Thyroid gland (tissue), 4 donors: ENCODE measurements at regions not wholly inside any gene's neighbourhood (a gene's known extent, or its start where the extent isn't known, plus 50 kb on each side); places are given as distances from the start of the nearest gene placed in this dataset.

Source experiments
- DNase-seq, 2 donors: peaks; one replicate each; pipeline ENCODE4 v3.0.0-alpha.2; 2019
- H3K27ac ChIP-seq, 3 donors: fragments of 200-600 bp; sonication (generic); 1 replicate in 2 of 3; 2 replicates in 1 of 3; pipeline ENCODE4 v1.5.1; 2016 to 2019; ENCODE audit warnings: mild to moderate bottlenecking in 1 of 3, moderate library complexity in 1 of 3
- H3K27me3 ChIP-seq: fragments of 200-600 bp; sonication (generic); one replicate; pipeline ENCODE4 v1.5.1; 2019
- H3K36me3 ChIP-seq, 2 donors: fragments of 200-600 bp; sonication (generic); one replicate each; pipeline ENCODE4 v1.5.1; 2016 to 2019
- H3K4me1 ChIP-seq, 2 donors: fragments of 200-600 bp; sonication (generic); one replicate each; pipeline ENCODE4 v1.5.1; 2017 to 2019
- H3K4me3 ChIP-seq, 3 donors: fragments of 200-600 bp; sonication (generic); replicated peaks in 1 of 3; 1 replicate in 2 of 3; 2 replicates in 1 of 3; pipeline ENCODE4 v1.5.1; 2016; ENCODE audit warnings: mild to moderate bottlenecking in 1 of 3
- H3K9me3 ChIP-seq: fragments of 200-600 bp; sonication (generic); one replicate; pipeline ENCODE4 v1.5.1; 2017
- POLR2A ChIP-seq, 2 donors: fragments of 450-650 bp; IDR thresholded peaks; one replicate each; pipeline ENCODE4 v1.6.1; 2017; ENCODE audit warnings: antibody characterized with exemption in 2 of 2, mild to moderate bottlenecking in 2 of 2, moderate library complexity in 1 of 2
- WGBS, 2 donors: methylation state at CpG; one replicate each; pipeline ENCODE4 v1.1.5; 2017; 5-methylcytosine and 5-hydroxymethylcytosine counted together
- intact Hi-C: fragments of 100-400 bp; cut with DNase I; formaldehyde crosslinking; loops from one replicate; pipeline ENCODE4 v1.15.1; 2023
- TF ChIP-seq, protein P1 (sequence below), 6 experiments: fragments of 200-600 bp in 3 of 6; fragments of 450-650 bp in 3 of 6; sonication (generic) in 3 of 6; IDR thresholded peaks; one replicate each; pipeline ENCODE4 v1.5.1; 2016 to 2019; ENCODE audit warnings: antibody characterized with exemption in 6 of 6, mild to moderate bottlenecking in 2 of 6, inconsistent platforms in 1 of 6, moderate library complexity in 1 of 6

DNA sequence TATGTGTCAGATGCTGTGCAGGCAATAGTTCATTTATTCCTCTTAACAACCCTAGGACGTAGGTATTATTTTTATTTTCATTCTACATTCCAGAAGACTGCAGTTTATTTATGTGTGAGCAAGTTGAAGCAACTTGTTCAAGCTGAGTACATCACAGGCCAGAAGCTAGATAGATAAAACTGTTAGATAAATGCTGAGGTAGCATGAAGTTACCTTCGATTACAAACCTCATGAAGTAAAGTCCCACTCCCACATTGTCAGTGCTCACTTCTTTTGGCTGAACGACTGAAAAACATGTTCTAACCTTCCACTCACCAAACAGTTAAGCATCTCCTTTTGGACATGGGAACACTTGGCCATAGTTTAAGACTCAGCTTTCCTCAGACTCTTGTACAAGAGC lies 439.2 kb downstream of the TNS1 start:
- H3K27ac ChIP-seq = no peak overlapping the region
- no peak for TF ChIP-seq POLR2A (IDR thresholded peaks at IDR 0.05)
- TF ChIP-seq, protein P1, sequence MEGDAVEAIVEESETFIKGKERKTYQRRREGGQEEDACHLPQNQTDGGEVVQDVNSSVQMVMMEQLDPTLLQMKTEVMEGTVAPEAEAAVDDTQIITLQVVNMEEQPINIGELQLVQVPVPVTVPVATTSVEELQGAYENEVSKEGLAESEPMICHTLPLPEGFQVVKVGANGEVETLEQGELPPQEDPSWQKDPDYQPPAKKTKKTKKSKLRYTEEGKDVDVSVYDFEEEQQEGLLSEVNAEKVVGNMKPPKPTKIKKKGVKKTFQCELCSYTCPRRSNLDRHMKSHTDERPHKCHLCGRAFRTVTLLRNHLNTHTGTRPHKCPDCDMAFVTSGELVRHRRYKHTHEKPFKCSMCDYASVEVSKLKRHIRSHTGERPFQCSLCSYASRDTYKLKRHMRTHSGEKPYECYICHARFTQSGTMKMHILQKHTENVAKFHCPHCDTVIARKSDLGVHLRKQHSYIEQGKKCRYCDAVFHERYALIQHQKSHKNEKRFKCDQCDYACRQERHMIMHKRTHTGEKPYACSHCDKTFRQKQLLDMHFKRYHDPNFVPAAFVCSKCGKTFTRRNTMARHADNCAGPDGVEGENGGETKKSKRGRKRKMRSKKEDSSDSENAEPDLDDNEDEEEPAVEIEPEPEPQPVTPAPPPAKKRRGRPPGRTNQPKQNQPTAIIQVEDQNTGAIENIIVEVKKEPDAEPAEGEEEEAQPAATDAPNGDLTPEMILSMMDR (IDR thresholded peaks at IDR 0.05) = no peak
- H3K4me1 ChIP-seq = no peaks in the 10 kb centered on the region
- no peaks in the 10 kb centered on the region for H3K27me3 ChIP-seq
- intact Hi-C loops = no loop called here
- no peak overlapping the region for H3K4me3 ChIP-seq
- no peaks in the 10 kb centered on the region for H3K9me3 ChIP-seq
- 83 to 85% methylated on average over 3 of the region's 3 CpGs for WGBS, 2 donors
- DNase-seq = no peak
- no peaks in the 10 kb centered on the region for H3K36me3 ChIP-seq

DNA sequence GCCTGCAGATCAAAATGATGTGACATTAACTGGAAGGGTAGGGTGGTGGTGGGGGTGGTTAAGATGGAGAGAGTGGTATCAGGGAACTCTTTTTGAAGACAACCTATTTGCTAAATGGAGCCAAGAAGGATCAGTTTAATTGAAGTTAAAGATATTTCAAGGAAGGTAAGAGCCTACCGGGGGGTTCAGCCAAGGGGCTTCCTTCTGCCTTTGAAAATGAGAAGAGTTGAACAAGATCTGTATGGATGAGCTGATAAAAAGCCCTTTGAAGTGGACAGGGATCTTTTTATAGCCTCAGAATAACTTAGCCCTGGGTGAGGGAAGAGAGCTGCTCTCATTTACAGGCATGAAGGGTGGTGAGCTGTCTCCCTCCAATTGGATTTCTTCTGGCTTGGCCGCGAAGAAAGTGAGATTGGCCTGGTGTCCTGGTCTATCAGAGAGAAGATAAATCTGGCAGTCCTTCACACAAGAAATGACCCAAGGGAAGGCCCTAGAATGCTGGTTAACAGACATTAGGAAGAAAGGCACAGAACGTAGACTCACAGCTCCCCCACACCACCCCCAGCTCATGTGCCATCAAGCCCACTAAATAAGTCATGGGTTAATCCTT lies 439.8 kb downstream of the TNS1 start:
- Histone ChIP-seq H3K4me3 (no peak overlapping the region), H3K4me1 (no peaks in the 10 kb centered on the region), H3K9me3 (no peaks in the 10 kb centered on the region), H3K36me3 (no peaks in the 10 kb centered on the region), H3K27me3 (no peaks in the 10 kb centered on the region), H3K27ac (no peak overlapping the region)
- no peak for DNase-seq
- 87 to 94% methylated on average over 4 of the region's 4 CpGs for WGBS, 2 donors
- TF ChIP-seq, protein P1 (IDR thresholded peaks at IDR 0.05) = no peak
- TF ChIP-seq POLR2A (IDR thresholded peaks at IDR 0.05) = no peak
- intact Hi-C loops = no loop called here

DNA sequence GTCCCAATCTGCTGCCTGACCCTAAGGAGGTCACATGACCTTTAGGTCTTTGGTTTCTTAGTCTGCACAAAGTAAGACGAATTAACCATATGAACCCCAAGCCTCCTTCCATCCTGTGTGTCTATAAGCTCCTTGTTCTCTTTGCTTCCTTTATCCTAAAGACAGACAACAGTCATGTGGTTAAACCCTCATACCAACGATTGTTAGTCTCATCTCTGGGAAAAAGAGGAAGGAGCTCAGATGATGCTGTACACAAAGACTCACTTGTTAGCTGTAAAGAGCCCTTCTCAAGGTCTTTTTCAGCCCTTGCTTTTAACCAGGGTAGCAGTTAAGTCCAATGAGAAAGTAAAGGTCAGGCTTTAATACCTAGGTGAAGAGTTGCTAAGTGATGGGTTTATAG lies 443.7 kb downstream of the TNS1 start:
- Histone ChIP-seq H3K27ac (no peak overlapping the region), H3K36me3 (no peaks in the 10 kb centered on the region), H3K4me1 (no peaks in the 10 kb centered on the region), H3K27me3 (no peaks in the 10 kb centered on the region), H3K4me3 (no peak overlapping the region), H3K9me3 (no peaks in the 10 kb centered on the region)
- intact Hi-C loops = no loop called here
- DNase-seq = no peak
- 83 to 84% methylated on average over 2 of the region's 2 CpGs for WGBS, 2 donors
- TF ChIP-seq, protein P1 (IDR thresholded peaks at IDR 0.05) = no peak
- TF ChIP-seq POLR2A (IDR thresholded peaks at IDR 0.05) = no peak

DNA sequence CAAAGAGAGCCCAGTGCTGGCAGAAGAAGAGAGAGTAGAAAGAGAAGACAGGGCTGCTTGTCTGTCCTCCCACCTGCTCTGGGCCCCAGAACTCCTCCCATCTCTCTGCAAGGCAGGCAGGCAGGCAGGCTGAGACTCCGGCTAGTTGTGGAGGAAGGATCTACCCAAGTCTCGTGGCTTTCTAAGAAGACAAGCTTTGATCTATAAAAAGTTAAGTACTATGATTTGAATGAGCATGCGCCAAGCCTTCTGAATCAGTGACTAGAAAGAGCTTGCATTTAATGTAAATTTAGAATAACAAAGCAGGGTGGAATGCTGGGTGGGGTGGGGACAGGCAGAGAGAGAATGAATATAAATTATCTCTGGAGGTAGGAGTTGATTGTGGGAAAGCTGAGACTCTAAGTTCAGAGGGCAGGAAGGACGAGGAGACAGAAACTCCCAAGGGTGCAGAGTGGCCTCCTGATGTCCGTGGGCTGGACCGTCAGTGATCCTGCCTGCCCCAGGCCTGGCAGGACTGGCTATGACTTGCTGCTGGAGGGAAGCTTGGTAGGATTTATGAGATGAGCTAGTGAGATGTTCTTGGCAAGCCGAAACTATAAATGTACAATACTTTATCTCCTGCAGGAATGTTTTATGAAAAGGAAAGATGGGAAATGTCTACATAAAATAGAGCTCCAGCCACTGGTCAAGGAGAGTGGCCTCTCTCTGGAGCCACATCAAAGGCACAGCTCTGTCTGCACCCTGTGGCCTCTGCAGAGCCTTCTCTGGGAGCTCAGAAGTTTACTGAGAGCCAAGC lies 447.5 kb downstream of the TNS1 start:
- H3K4me3 ChIP-seq = no peak overlapping the region
- DNase-seq = no peak
- intact Hi-C loops = no loop called here
- no peaks in the 10 kb centered on the region for H3K9me3 ChIP-seq
- no peaks in the 10 kb centered on the region for H3K27me3 ChIP-seq
- no peak overlapping the region for H3K27ac ChIP-seq
- H3K36me3 ChIP-seq = no peaks in the 10 kb centered on the region
- TF ChIP-seq POLR2A (IDR thresholded peaks at IDR 0.05) = no peak
- TF ChIP-seq, protein P1 (IDR thresholded peaks at IDR 0.05) = no peak
- 76 to 78% methylated on average over 7 of the region's 7 CpGs for WGBS, 2 donors
- peaks cover 0 to 11% of the 10 kb centered on the region in 2 donors for H3K4me1 ChIP-seq

DNA sequence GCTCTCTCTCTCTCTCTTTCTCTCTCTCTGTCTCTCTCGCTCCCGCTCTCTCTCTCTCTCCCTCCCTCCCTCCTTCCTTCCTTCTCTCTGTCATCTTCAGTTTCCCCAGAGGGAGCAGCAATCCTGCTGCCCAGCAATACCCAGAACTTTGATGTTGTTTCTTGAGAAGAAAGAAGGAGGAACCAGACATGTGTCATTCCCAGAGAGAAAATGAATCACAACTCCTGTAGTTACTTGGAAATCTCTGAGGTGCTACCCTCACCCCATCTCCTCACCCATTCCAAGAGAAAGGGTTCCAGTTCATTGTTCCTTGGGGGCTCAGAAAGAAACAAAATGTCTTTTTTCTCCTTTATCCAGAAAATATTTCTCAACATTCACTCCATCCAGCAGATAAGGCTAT lies 449.1 kb downstream of the TNS1 start:
- Histone ChIP-seq H3K27ac (no peak overlapping the region), H3K4me1 (peaks cover 0 to 11% of the 10 kb centered on the region in 2 donors), H3K9me3 (no peaks in the 10 kb centered on the region), H3K27me3 (no peaks in the 10 kb centered on the region), H3K4me3 (no peak overlapping the region), H3K36me3 (no peaks in the 10 kb centered on the region)
- no peak for DNase-seq
- intact Hi-C loops = no loop called here
- 79 to 99% methylated on average over 2 of the region's 2 CpGs for WGBS, 2 donors
- TF ChIP-seq, protein P1 (IDR thresholded peaks at IDR 0.05) = no peak
- TF ChIP-seq POLR2A (IDR thresholded peaks at IDR 0.05) = no peak
